Hepatocyte (in vitro differentiated cells): ENCODE measurements at regions not wholly inside any gene's neighbourhood (a gene's known extent, or its start where the extent isn't known, plus 50 kb on each side); places are given as distances from the start of the nearest gene placed in this dataset.

Experiments used
- DNase-seq: peaks from one replicate; pipeline ENCODE4 v3.0.0-alpha.2; 2016; ENCODE audit warnings: low spot score
- H2AFZ ChIP-seq: fragments of 200-600 bp; sonication (generic); 2 replicates; pipeline ENCODE4 v1.6.0; 2016; ENCODE audit warnings: antibody characterized with exemption, mild to moderate bottlenecking
- H3K27ac ChIP-seq: fragments of 200-600 bp; sonication (generic); 2 replicates; pipeline ENCODE4 v1.5.1; 2016; ENCODE audit warnings: mild to moderate bottlenecking
- H3K27me3 ChIP-seq: fragments of 200-600 bp; sonication (generic); 2 replicates; pipeline ENCODE4 v1.6.1; 2016
- H3K36me3 ChIP-seq: fragments of 200-600 bp; sonication (generic); replicated peaks from 2 replicates; pipeline ENCODE4 v1.5.1; 2016; ENCODE audit warnings: low read depth; ENCODE audit not compliant: insufficient read depth
- H3K4me1 ChIP-seq: fragments of 200-600 bp; sonication (generic); 2 replicates; pipeline ENCODE4 v1.5.1; 2016; ENCODE audit warnings: mild to moderate bottlenecking, moderate library complexity; ENCODE audit not compliant: insufficient read depth
- H3K4me2 ChIP-seq: fragments of 200-600 bp; sonication (generic); 2 replicates; pipeline ENCODE4 v1.6.0; 2016
- H3K4me3 ChIP-seq: fragments of 200-600 bp; sonication (generic); 2 replicates; pipeline ENCODE4 v1.5.1; 2016; ENCODE audit warnings: mild to moderate bottlenecking
- H3K79me2 ChIP-seq: fragments of 200-600 bp; sonication (generic); 2 replicates; pipeline ENCODE4 v1.6.0; 2017; ENCODE audit warnings: mild to moderate bottlenecking
- H3K9me2 ChIP-seq: fragments of 200-600 bp; sonication (generic); replicated peaks from 2 replicates; pipeline ENCODE4 v1.6.0; 2017; ENCODE audit warnings: mild to moderate bottlenecking; ENCODE audit not compliant: insufficient read depth
- H3K9me3 ChIP-seq: fragments of 200-600 bp; sonication (generic); 2 replicates; pipeline ENCODE4 v1.5.1; 2016; ENCODE audit warnings: low read depth, mild to moderate bottlenecking
- H4K20me1 ChIP-seq: fragments of 200-600 bp; sonication (generic); 2 replicates; pipeline ENCODE4 v1.6.0; 2016; ENCODE audit warnings: mild to moderate bottlenecking; ENCODE audit not compliant: insufficient read depth, poor library complexity, severe bottlenecking
- EZH2 ChIP-seq: fragments of 200-600 bp; sonication (generic); IDR thresholded peaks from 2 replicates; pipeline ENCODE4 v1.6.1; 2016; ENCODE audit warnings: antibody characterized with exemption, mild to moderate bottlenecking, borderline replicate concordance
- EZH2phosphoT487 ChIP-seq: fragments of 200-600 bp; sonication (generic); IDR thresholded peaks from one replicate; pipeline ENCODE4 v1.6.1; 2018; ENCODE audit warnings: antibody characterized with exemption, mild to moderate bottlenecking, low read depth, moderate library complexity; ENCODE audit not compliant: unreplicated experiment, severe bottlenecking
- WGBS: methylation state at CpG from one replicate; pipeline ENCODE4 v1.1.6; 2016; ENCODE audit warnings: low lambda C conversion rate; ENCODE audit errors: missing lambda C conversion rate; 5-methylcytosine and 5-hydroxymethylcytosine counted together
- TF ChIP-seq, protein P1 (sequence below): fragments of 200-600 bp; sonication (generic); IDR thresholded peaks from 2 replicates; pipeline ENCODE4 v1.5.1; 2016; ENCODE audit warnings: antibody characterized with exemption, mild to moderate bottlenecking; ENCODE audit not compliant: poor library complexity

DNA sequence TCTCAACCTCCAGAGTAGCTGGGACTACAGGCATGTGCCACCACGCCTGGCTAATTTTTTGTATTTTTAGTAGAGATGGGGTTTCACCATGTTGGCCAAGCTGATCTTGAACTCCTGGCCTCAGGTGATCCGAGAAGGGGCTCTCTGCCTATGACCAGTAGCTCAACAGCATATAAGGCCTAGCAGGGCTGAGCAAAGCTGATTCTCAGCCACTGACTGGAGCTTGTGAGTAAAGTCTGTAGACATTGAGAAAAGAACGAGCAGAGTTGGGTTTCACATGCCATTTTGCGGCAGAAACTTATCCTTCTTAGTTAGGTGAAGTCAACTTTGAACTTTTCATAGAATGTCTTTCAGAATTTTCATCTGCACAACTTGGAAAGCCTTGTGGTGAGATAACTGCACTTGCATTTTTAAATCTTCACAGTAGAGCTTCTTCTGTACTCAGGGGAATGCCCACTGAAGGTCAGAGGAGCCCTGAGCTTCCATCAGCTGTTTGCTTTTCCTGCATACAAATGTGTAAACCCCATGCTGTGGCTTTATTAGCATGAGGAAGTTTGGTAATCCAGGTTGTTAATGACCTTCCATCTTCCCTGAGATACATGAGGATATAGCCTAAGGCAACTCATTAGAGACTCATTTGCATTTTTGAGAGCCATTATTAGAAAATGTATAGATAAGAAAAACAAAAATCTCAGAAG lies 602.4 kb downstream of the METTL4 start:
- Histone ChIP-seq H2AFZ (no peak overlapping the region), H3K4me1 (peaks cover 8% of the 10 kb centered on the region), H3K9me2 (no peaks in the 10 kb centered on the region), H3K27ac (no peak overlapping the region), H3K79me2 (no peaks in the 10 kb centered on the region), H3K4me2 (no peak overlapping the region), H3K9me3 (no peaks in the 10 kb centered on the region), H3K36me3 (no peaks in the 10 kb centered on the region), H3K27me3 (no peaks in the 10 kb centered on the region), H3K4me3 (no peak overlapping the region), H4K20me1 (no peaks in the 10 kb centered on the region)
- no peak for TF ChIP-seq EZH2phosphoT487
- TF ChIP-seq, protein P1, sequence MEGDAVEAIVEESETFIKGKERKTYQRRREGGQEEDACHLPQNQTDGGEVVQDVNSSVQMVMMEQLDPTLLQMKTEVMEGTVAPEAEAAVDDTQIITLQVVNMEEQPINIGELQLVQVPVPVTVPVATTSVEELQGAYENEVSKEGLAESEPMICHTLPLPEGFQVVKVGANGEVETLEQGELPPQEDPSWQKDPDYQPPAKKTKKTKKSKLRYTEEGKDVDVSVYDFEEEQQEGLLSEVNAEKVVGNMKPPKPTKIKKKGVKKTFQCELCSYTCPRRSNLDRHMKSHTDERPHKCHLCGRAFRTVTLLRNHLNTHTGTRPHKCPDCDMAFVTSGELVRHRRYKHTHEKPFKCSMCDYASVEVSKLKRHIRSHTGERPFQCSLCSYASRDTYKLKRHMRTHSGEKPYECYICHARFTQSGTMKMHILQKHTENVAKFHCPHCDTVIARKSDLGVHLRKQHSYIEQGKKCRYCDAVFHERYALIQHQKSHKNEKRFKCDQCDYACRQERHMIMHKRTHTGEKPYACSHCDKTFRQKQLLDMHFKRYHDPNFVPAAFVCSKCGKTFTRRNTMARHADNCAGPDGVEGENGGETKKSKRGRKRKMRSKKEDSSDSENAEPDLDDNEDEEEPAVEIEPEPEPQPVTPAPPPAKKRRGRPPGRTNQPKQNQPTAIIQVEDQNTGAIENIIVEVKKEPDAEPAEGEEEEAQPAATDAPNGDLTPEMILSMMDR, result no peak
- no peak for TF ChIP-seq EZH2
- WGBS, result 95% methylated on average over 4 of the region's 4 CpGs
- no peak for DNase-seq

GRCh38 chr18:1976484-1976883 lies 594.8 kb downstream of the METTL4 start:
- H3K4me2 ChIP-seq, result no peak overlapping the region
- H4K20me1 ChIP-seq, result no peaks in the 10 kb centered on the region
- no peak overlapping the region for H2AFZ ChIP-seq
- no peak for DNase-seq
- no peaks in the 10 kb centered on the region for H3K36me3 ChIP-seq
- no peaks in the 10 kb centered on the region for H3K27me3 ChIP-seq
- 38% methylated on average over 6 of the region's 6 CpGs for WGBS
- H3K9me2 ChIP-seq, result no peaks in the 10 kb centered on the region
- no peaks in the 10 kb centered on the region for H3K4me1 ChIP-seq
- H3K79me2 ChIP-seq, result no peaks in the 10 kb centered on the region
- no peaks in the 10 kb centered on the region for H3K9me3 ChIP-seq
- H3K27ac ChIP-seq, result no peak overlapping the region
- H3K4me3 ChIP-seq, result no peak overlapping the region
- TF ChIP-seq EZH2, result no peak
- TF ChIP-seq, protein P1, result no peak
- no peak for TF ChIP-seq EZH2phosphoT487

DNA sequence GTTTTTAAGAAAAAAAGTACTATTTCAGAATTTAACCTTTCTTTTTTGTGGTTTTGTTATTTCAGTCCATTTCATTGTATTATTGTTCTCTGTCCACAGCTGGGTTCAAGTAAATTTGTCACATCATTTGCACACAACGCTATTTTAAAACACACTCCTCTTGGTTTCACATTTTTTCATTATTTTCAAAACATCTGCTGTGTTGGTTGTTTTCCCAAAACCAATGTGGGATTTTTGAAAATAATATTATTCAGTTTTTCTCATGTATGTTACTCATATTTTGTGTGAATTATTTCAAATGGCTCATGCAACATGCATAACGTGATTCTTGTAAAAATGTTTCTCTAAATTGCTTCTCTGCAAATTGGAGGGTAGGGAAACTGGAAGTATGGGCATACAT lies 589.2 kb downstream of the METTL4 start:
- Histone ChIP-seq H3K9me2 (no peaks in the 10 kb centered on the region), H3K27me3 (no peaks in the 10 kb centered on the region), H3K9me3 (no peaks in the 10 kb centered on the region), H3K4me1 (no peaks in the 10 kb centered on the region), H3K4me2 (no peak overlapping the region), H3K79me2 (no peaks in the 10 kb centered on the region), H3K27ac (no peak overlapping the region), H3K36me3 (no peaks in the 10 kb centered on the region), H4K20me1 (no peaks in the 10 kb centered on the region), H3K4me3 (no peak overlapping the region), H2AFZ (no peak overlapping the region)
- TF ChIP-seq EZH2 (no peak), EZH2phosphoT487 (no peak)
- TF ChIP-seq, protein P1, result no peak
- no peak for DNase-seq
- 87% methylated on average over 2 of the region's 2 CpGs for WGBS
